A549 (cell line): ENCODE measurements at regions not wholly inside any gene's neighbourhood (a gene's known extent, or its start where the extent isn't known, plus 50 kb on each side); places are given as distances from the start of the nearest gene placed in this dataset.

Experiments
- ATAC-seq, 2 experiments: fragments of 200-7000 bp in 1 of 2; fragments of >200 bp in 1 of 2; cut with Nextera tagmentation in 1 of 2; cut with Tn5 transposase in 1 of 2; 3 replicates each; pipeline versions ENCODE4 v1.8.0 to v1.9.1; 2018 to 2020; ENCODE audit warnings: mild to moderate bottlenecking in 1 of 2, moderate library complexity in 1 of 2
- CTCF ChIA-PET: fragments of 300-600 bp; sonication (Branson Sonifier 250); formaldehyde crosslinking; extraction: SDS; loops from one replicate; lab custom pipeline; 2021; ENCODE audit warnings: antibody characterized with exemption, inconsistent platforms; lab: Yijun Ruan, JAX
- POLR2A ChIA-PET: fragments of 350-600 bp; formaldehyde crosslinking; extraction: SDS; loops from one replicate; lab custom pipeline; 2021; ENCODE audit warnings: antibody characterized with exemption, inconsistent platforms; lab: Yijun Ruan, JAX
- DNase-seq, 2 experiments: peaks; one replicate each; pipeline versions ENCODE4 v3.0.0 to v3.0.0-alpha.2; 2011 to 2016; ENCODE audit warnings: low read depth in 1 of 2, low spot score in 1 of 2
- FAIRE-seq: peaks from 2 replicates; lab custom pipeline; 2011; peaks lifted over from hg19 to GRCh38; lab: Jason Lieb, UNC
- H3K27ac ChIP-seq, 2 experiments: fragments of >200 bp; sonication (Bioruptor Twin); formaldehyde crosslinking; 3 replicates each; pipeline ENCODE4 v1.5.1; 2016 to 2017
- H3K4me1 ChIP-seq: fragments of >200 bp; sonication (Bioruptor Twin); formaldehyde crosslinking; 3 replicates; pipeline ENCODE4 v1.6.1; 2016
- H3K4me2 ChIP-seq: fragments of >200 bp; sonication (Bioruptor Twin); formaldehyde crosslinking; 3 replicates; pipeline ENCODE4 v1.6.1; 2016
- H3K4me3 ChIP-seq: fragments of >200 bp; sonication (Bioruptor Twin); formaldehyde crosslinking; 3 replicates; pipeline ENCODE4 v1.5.1; 2016
- H3K9me3 ChIP-seq: fragments of >200 bp; sonication (Bioruptor Twin); formaldehyde crosslinking; 3 replicates; pipeline ENCODE4 v1.6.1; 2016
- CBX2 ChIP-seq: fragments of 200-600 bp; sonication (generic); IDR thresholded peaks from 2 replicates; pipeline ENCODE4 v1.6.1; 2016; ENCODE audit warnings: low read depth, mild to moderate bottlenecking, borderline replicate concordance
- CHD2 ChIP-seq: fragments of 150-350 bp; IDR thresholded peaks from 2 replicates; pipeline ENCODE4 v1.6.1; 2014; ENCODE audit warnings: low read length; ENCODE audit not compliant: partially characterized antibody
- ESRRA ChIP-seq: fragments of 150-350 bp; IDR thresholded peaks from 2 replicates; pipeline ENCODE4 v1.6.1; 2014; ENCODE audit warnings: mild to moderate bottlenecking, low read length, borderline replicate concordance
- FOSB ChIP-seq: fragments of 250-450 bp; sonication (Bioruptor Pico); IDR thresholded peaks from 2 replicates; pipeline ENCODE4 v1.5.0; 2020; ENCODE audit warnings: mild to moderate bottlenecking, moderate library complexity
- HDAC2 ChIP-seq: fragments of 200-600 bp; sonication (generic); IDR thresholded peaks from 2 replicates; pipeline ENCODE4 v1.6.1; 2016
- HOXA7 ChIP-seq: fragments of 250-450 bp; sonication (Bioruptor Pico); IDR thresholded peaks from 2 replicates; pipeline ENCODE4 v1.5.0; 2020; ENCODE audit warnings: mild to moderate bottlenecking, moderate library complexity
- MYC ChIP-seq: IDR thresholded peaks from 2 replicates; pipeline ENCODE4 v1.6.1; 2012; ENCODE audit warnings: mild to moderate bottlenecking, inconsistent platforms, low read length, improper control_type of control experiment, borderline replicate concordance
- NR3C1 ChIP-seq: fragments of >200 bp; sonication (Bioruptor Twin); formaldehyde crosslinking; IDR thresholded peaks from 3 replicates; pipeline ENCODE4 v1.6.1; 2017
- POLR2A ChIP-seq: IDR thresholded peaks from 2 replicates; pipeline ENCODE4 v1.6.1; 2012; ENCODE audit warnings: mild to moderate bottlenecking, low read length
- RAD21 ChIP-seq, 2 experiments: fragments of >200 bp in 1 of 2; sonication (Bioruptor Twin) in 1 of 2; formaldehyde crosslinking in 1 of 2; IDR thresholded peaks in 1 of 2; conservative IDR thresholded peaks in 1 of 2; 2 replicates in 1 of 2; 3 replicates in 1 of 2; pipeline ENCODE4 v1.6.1; 2012 to 2018; ENCODE audit warnings: inconsistent platforms in 1 of 2
- WGBS: methylation state at CpG from one replicate; pipeline ENCODE4 v1.1.6; 2017; ENCODE audit errors: missing lambda C conversion rate; 5-methylcytosine and 5-hydroxymethylcytosine counted together
- TF ChIP-seq, protein P1 (sequence below): IDR thresholded peaks from 2 replicates; pipeline ENCODE4 v1.6.1; 2012
- TF ChIP-seq, protein P2 (sequence below): fragments of 250-450 bp; sonication (Bioruptor Pico); IDR thresholded peaks from 2 replicates; pipeline ENCODE4 v1.5.0; 2021; ENCODE audit warnings: mild to moderate bottlenecking, moderate library complexity, borderline replicate concordance
- TF ChIP-seq, protein P3 (sequence below): IDR thresholded peaks from 2 replicates; pipeline ENCODE4 v1.6.1; 2012
- TF ChIP-seq, protein P4 (sequence below): IDR thresholded peaks from 2 replicates; pipeline ENCODE4 v1.6.1; 2012; ENCODE audit warnings: low read depth, borderline replicate concordance
- TF ChIP-seq, protein P5 (sequence below): fragments of >200 bp; sonication (Bioruptor Twin); formaldehyde crosslinking; IDR thresholded peaks from 2 replicates; pipeline ENCODE4 v1.6.1; 2016
- TF ChIP-seq, protein P6 (sequence below): fragments of >200 bp; sonication (Bioruptor Twin); formaldehyde crosslinking; IDR thresholded peaks from 3 replicates; pipeline ENCODE4 v1.5.1; 2016

DNA sequence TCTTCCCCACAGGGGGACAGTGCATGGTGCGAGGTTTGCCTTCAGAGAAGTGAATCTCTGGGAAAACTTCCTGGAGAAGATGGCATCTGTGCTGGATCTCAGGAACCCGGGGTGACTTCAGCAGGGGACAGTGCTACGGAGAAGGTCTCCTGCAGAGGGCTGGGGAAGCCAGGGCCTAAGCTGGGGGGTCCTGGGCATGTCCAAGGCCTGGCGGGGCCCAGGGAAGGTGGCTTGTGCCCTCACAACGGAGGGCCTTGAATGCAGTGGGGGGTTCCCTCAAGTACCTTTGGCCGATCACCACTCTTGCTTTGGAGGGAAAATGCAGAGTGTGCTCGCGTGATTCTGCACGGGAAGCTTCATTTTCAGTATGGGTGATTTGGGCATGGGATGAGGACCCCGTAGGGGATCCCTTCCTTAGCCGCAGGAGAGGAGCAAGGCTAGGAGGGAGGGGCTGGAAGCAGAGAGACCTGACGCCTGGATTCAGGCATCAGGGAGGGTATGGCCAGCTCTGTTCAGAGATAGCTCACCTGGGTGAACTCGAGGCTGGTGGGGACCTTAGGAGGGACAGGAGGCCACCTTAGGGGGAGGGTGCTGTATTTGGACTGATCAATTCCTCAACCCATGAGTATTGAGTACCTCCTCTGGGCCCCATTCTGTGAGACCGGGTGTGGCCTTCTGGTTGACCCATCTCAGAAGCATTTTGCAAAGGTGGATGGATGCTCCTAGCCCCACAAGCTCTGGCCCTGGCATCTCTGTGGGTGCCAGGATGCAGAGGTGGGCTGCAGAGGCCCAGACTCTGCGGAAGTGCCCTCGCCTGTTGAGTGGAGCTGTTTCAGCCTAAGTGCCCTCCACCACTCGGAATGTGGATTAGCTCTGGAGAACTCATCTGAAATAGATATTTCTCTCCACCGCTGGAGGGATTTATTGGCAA lies 529.4 kb downstream of the TBC1D22A start:
- 62% methylated on average over 14 of the region's 18 CpGs for WGBS
- CTCF ChIA-PET: no interaction called here
- no peak for FAIRE-seq
- H3K4me1 ChIP-seq: peaks cover 3% of the 10 kb centered on the region; the same call in 1 of the 3 replicates
- H3K4me2 ChIP-seq: no peak overlapping the region
- TF ChIP-seq, protein P1, sequence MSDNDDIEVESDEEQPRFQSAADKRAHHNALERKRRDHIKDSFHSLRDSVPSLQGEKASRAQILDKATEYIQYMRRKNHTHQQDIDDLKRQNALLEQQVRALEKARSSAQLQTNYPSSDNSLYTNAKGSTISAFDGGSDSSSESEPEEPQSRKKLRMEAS: no peak
- TF ChIP-seq MYC: no peak
- TF ChIP-seq FOSB: no peak
- TF ChIP-seq, protein P2, sequence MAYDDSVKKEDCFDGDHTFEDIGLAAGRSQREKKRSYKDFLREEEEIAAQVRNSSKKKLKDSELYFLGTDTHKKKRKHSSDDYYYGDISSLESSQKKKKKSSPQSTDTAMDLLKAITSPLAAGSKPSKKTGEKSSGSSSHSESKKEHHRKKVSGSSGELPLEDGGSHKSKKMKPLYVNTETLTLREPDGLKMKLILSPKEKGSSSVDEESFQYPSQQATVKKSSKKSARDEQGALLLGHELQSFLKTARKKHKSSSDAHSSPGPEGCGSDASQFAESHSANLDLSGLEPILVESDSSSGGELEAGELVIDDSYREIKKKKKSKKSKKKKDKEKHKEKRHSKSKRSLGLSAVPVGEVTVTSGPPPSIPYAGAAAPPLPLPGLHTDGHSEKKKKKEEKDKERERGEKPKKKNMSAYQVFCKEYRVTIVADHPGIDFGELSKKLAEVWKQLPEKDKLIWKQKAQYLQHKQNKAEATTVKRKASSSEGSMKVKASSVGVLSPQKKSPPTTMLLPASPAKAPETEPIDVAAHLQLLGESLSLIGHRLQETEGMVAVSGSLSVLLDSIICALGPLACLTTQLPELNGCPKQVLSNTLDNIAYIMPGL (CRISPR knock-in tag): no peak
- TF ChIP-seq, protein P3, sequence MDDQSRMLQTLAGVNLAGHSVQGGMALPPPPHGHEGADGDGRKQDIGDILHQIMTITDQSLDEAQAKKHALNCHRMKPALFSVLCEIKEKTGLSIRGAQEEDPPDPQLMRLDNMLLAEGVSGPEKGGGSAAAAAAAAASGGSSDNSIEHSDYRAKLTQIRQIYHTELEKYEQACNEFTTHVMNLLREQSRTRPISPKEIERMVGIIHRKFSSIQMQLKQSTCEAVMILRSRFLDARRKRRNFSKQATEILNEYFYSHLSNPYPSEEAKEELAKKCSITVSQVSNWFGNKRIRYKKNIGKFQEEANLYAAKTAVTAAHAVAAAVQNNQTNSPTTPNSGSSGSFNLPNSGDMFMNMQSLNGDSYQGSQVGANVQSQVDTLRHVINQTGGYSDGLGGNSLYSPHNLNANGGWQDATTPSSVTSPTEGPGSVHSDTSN: no peak
- H3K9me3 ChIP-seq: no peaks in the 10 kb centered on the region
- POLR2A ChIA-PET: no interaction called here
- DNase-seq: no peak
- no peak overlapping the region for H3K4me3 ChIP-seq
- no peak overlapping the region for H3K27ac ChIP-seq
- ATAC-seq: no peak

DNA sequence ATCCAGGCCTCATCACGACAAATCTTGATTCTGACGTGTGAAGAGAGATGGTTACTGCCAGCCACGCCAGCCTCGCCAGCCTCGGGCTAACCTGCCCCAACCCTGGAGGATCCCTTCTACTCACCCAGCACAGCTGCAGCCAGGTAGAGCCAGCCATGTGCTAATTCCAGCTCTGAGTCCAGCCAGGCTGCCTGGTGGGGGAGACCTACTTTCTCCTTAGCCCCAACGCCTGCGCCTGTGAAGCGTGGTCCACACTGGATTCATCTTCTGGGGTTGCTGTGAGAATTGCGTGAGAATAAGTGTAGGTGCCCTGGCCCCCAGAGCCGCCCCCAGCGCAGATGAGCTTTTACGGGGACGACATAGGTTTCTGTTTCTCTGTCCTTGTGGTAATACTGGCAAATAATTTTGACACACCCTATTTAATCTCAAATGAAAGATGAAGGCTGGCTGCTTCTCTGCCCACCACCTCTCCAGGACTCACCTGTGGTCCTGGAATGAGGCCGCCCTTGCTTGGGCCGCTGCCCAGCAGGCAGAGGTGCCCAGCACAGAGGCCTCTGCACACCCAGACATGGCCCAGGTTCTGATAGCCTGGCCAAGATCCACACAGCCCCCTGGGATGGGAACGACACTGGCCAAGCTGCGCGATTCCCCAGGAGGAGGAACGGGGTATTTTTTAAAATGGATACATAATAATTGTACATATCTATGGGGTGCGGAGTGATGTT lies 528.4 kb downstream of the TBC1D22A start:
- Histone ChIP-seq H3K4me1 (peaks cover 3% of the 10 kb centered on the region; the same call in 1 of the 3 replicates), H3K4me3 (no peak overlapping the region), H3K4me2 (no peak overlapping the region), H3K27ac (no peak overlapping the region), H3K9me3 (no peaks in the 10 kb centered on the region)
- POLR2A ChIA-PET: no interaction called here
- TF ChIP-seq ESRRA (no peak), HDAC2 (no peak), RAD21 (conservative IDR thresholded peaks at IDR 0.05 in 1 of 2, IDR thresholded peaks at IDR 0.05 in 1 of 2) (no peak), CBX2 (no peak), CHD2 (no peak), HOXA7 (CRISPR knock-in tag) (no peak), POLR2A (no peak), NR3C1 (no peak)
- TF ChIP-seq, protein P4, sequence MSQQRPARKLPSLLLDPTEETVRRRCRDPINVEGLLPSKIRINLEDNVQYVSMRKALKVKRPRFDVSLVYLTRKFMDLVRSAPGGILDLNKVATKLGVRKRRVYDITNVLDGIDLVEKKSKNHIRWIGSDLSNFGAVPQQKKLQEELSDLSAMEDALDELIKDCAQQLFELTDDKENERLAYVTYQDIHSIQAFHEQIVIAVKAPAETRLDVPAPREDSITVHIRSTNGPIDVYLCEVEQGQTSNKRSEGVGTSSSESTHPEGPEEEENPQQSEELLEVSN: no peak
- TF ChIP-seq, protein P2 (CRISPR knock-in tag): no peak
- TF ChIP-seq, protein P5, sequence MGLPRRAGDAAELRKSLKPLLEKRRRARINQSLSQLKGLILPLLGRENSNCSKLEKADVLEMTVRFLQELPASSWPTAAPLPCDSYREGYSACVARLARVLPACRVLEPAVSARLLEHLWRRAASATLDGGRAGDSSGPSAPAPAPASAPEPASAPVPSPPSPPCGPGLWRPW: no peak
- TF ChIP-seq, protein P6, sequence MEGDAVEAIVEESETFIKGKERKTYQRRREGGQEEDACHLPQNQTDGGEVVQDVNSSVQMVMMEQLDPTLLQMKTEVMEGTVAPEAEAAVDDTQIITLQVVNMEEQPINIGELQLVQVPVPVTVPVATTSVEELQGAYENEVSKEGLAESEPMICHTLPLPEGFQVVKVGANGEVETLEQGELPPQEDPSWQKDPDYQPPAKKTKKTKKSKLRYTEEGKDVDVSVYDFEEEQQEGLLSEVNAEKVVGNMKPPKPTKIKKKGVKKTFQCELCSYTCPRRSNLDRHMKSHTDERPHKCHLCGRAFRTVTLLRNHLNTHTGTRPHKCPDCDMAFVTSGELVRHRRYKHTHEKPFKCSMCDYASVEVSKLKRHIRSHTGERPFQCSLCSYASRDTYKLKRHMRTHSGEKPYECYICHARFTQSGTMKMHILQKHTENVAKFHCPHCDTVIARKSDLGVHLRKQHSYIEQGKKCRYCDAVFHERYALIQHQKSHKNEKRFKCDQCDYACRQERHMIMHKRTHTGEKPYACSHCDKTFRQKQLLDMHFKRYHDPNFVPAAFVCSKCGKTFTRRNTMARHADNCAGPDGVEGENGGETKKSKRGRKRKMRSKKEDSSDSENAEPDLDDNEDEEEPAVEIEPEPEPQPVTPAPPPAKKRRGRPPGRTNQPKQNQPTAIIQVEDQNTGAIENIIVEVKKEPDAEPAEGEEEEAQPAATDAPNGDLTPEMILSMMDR: no peak
- WGBS: 75% methylated on average over 17 of the region's 20 CpGs
- FAIRE-seq (no peak), ATAC-seq (no peak), DNase-seq (no peak)
- CTCF ChIA-PET: no interaction called here
